Kidney (tissue), 13 donors: ENCODE measurements at regions not wholly inside any gene's neighbourhood (a gene's known extent, or its start where the extent isn't known, plus 50 kb on each side); places are given as distances from the start of the nearest gene placed in this dataset.
"Not testable (repeated sequence)": the region's sequence is repeated elsewhere in the genome, so short reads cannot be mapped to it uniquely, and the experiment has no call there.

Experiments
- DNase-seq, 5 donors: peaks; one replicate each; pipeline ENCODE4 v3.0.0-alpha.2; 2013 to 2020
- FAIRE-seq: peaks from 2 replicates; lab custom pipeline; 2012; peaks lifted over from hg19 to GRCh38; lab: Jason Lieb, UNC
- H3K27ac ChIP-seq, 2 donors: one replicate each; pipeline ENCODE4 v1.7.0; 2013; ENCODE audit warnings: low read depth in 2 of 2, low read length in 2 of 2, inconsistent platforms in 1 of 2
- H3K27me3 ChIP-seq: one replicate; pipeline ENCODE4 v1.7.1; 2013; ENCODE audit warnings: low read length, inconsistent platforms; ENCODE audit not compliant: control insufficient read depth, insufficient read depth
- H3K36me3 ChIP-seq, 3 donors: one replicate each; pipeline versions ENCODE4 v1.7.0 to v1.7.1; 2013; ENCODE audit warnings: low read length in 3 of 3, control low read depth in 1 of 3, inconsistent platforms in 1 of 3; ENCODE audit not compliant: insufficient read depth in 3 of 3, control insufficient read depth in 2 of 3
- H3K4me1 ChIP-seq, 3 donors: one replicate each; pipeline versions ENCODE4 v1.7.0 to v1.7.1; 2013; ENCODE audit warnings: low read length in 3 of 3, inconsistent platforms in 1 of 3, low read depth in 1 of 3; ENCODE audit not compliant: control insufficient read depth in 2 of 3, insufficient read depth in 2 of 3
- H3K4me3 ChIP-seq, 3 donors: one replicate each; pipeline versions ENCODE4 v1.7.0 to v1.8.1; 2013; ENCODE audit warnings: low read length in 3 of 3, control low read depth in 1 of 3, inconsistent platforms in 1 of 3
- H3K9ac ChIP-seq, 3 donors: one replicate each; pipeline versions ENCODE4 v1.7.0 to v1.7.1; 2013; ENCODE audit warnings: low read length in 3 of 3, control low read depth in 1 of 3, inconsistent platforms in 1 of 3
- H3K9me3 ChIP-seq, 3 donors: one replicate each; pipeline versions ENCODE4 v1.7.0 to v1.7.1; 2013; ENCODE audit warnings: low read length in 3 of 3, control low read depth in 1 of 3, inconsistent platforms in 1 of 3; ENCODE audit not compliant: control insufficient read depth in 2 of 3, insufficient read depth in 1 of 3
- CTCF ChIP-seq: IDR thresholded peaks from 3 replicates; pipeline ENCODE4 v1.5.1; 2012; ENCODE audit warnings: mild to moderate bottlenecking, moderate library complexity, borderline replicate concordance; ENCODE audit not compliant: insufficient read depth; ENCODE audit errors: extremely low read depth
- intact Hi-C: fragments of 100-400 bp; cut with DNase I; formaldehyde crosslinking; loops from one replicate; pipeline ENCODE4 v1.11.1; 2022
- donor health status: control.
- donor health status: control.
- donor health status: control.
- donor health status: control.
- donor health status: control.
- donor health status: DM: yes; HTN: yes; CAD: no.
- donor health status: Normal renal cell carcinoma (clear cell type).

GRCh38 chr14:28243600-28243999, 523.0 kb upstream of the FOXG1 start:
- TF ChIP-seq CTCF: no peak
- Histone ChIP-seq H3K9me3 (no peaks in the 10 kb centered on the region), H3K27me3 (no peaks in the 10 kb centered on the region), H3K4me1 (no peaks in the 10 kb centered on the region), H3K36me3 (no peaks in the 10 kb centered on the region), H3K9ac (no peak overlapping the region), H3K4me3 (no peak overlapping the region), H3K27ac (no peak overlapping the region)
- DNase-seq (peak in 2 of 5 donors; percentile 11 to 19), FAIRE-seq (no peak)
- intact Hi-C loops: no loop called here

GRCh38 chr14:28245216-28245615, 521.4 kb upstream of the FOXG1 start:
- FAIRE-seq (no peak), DNase-seq (no peak)
- Histone ChIP-seq H3K36me3 (no peaks in the 10 kb centered on the region), H3K4me1 (no peaks in the 10 kb centered on the region), H3K9ac (no peak overlapping the region), H3K27ac (no peak overlapping the region), H3K27me3 (no peaks in the 10 kb centered on the region), H3K9me3 (no peaks in the 10 kb centered on the region), H3K4me3 (no peak overlapping the region)
- no peak for TF ChIP-seq CTCF
- intact Hi-C loops: no loop called here

GRCh38 chr14:28247491-28247890, 519.1 kb upstream of the FOXG1 start:
- H3K4me3 ChIP-seq: no peak overlapping the region
- no peak for DNase-seq
- no peak for TF ChIP-seq CTCF
- H3K4me1 ChIP-seq: no peaks in the 10 kb centered on the region
- H3K36me3 ChIP-seq: no peaks in the 10 kb centered on the region
- FAIRE-seq: no peak
- H3K9me3 ChIP-seq: no peaks in the 10 kb centered on the region
- H3K27ac ChIP-seq: no peak overlapping the region
- intact Hi-C loops: no loop called here
- no peaks in the 10 kb centered on the region for H3K27me3 ChIP-seq
- no peak overlapping the region for H3K9ac ChIP-seq

GRCh38 chr14:28252124-28252523, 514.5 kb upstream of the FOXG1 start:
- DNase-seq, H3K27ac ChIP-seq, intact Hi-C loops, H3K4me1 ChIP-seq, FAIRE-seq, H3K4me3 ChIP-seq, H3K27me3 ChIP-seq, H3K9me3 ChIP-seq, H3K9ac ChIP-seq, H3K36me3 ChIP-seq: not testable (repeated sequence)
